ENCODE measurements at regions not wholly inside any gene's neighbourhood (a gene's known extent, or its start where the extent isn't known, plus 50 kb on each side); places are given as distances from the start of the nearest gene placed in this dataset.

DNA sequence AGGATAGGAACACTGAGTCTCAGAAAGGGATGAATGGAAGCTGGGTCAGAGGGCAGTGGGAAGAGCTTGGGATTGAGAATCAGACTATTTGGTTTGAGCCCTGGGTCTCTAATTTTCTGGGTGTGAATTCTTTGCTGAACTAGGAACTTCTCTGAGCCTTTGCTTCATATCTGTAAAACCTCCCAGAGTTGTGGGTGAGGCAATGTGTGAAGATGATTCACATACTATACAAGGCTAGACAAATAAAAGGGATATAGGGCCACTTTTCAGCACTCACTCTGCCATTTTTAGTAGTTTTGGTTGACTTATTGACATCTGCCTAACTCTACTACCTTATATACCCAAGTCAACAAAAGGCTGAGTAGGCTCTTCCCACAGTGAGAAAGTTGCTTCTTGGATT is 77.7 kb upstream of the JUN start:
- Histone ChIP-seq H3K36me3 (ENCODE audit: control insufficient read depth, insufficient read depth, low read length) (no peaks in the 10 kb centered on the region), H3K4me1 (ENCODE audit: control insufficient read depth, insufficient read depth, low read length) (peaks cover 3% of the 10 kb centered on the region), H3K27me3 (ENCODE audit: control insufficient read depth, insufficient read depth, low read length) (no peaks in the 10 kb centered on the region), H3K9me3 (ENCODE audit: control insufficient read depth, insufficient read depth, low read length) (no peaks in the 10 kb centered on the region), H3K4me3 (ENCODE audit: low read depth, low read length) (no peak overlapping the region), H3K27ac (ENCODE audit: low read depth, low read length) (no peak overlapping the region)
- no peak for DNase-seq (ENCODE audit: low read depth in 4 of 6, low spot score in 6 of 6)

DNA sequence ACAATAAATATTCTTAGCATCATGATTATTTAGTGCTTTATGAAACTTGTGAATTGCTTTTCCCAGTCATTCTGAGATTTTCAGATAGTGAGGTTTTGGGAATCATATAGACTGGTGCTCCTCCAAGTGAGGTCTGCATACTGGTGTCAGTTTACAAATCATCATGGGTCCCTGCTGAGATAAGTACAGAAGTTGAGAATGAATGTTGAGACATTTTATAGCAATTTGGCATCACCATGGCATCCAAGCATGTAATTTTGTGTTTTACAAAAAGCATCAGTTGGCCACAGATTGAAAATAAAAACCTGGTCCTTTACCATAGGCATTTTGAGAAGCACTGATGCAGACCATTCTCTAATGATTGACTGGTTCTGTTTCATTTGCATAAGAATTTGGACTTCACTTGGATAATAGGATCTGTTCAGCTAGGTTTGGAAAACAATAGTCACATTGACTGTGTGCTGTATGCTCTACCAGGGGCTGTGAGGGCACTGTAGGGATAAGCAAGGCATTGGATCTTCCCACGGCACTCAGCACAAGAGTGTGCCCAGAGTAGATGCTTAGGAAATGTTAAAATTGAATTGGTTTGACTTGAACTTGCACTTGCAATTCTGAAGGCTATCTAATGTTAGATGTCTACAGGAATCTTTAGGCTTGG is 79.0 kb upstream of the JUN start:
- WGBS (ENCODE audit: insufficient coverage), result 78% methylated on average over 1 of the region's 1 CpG

DNA sequence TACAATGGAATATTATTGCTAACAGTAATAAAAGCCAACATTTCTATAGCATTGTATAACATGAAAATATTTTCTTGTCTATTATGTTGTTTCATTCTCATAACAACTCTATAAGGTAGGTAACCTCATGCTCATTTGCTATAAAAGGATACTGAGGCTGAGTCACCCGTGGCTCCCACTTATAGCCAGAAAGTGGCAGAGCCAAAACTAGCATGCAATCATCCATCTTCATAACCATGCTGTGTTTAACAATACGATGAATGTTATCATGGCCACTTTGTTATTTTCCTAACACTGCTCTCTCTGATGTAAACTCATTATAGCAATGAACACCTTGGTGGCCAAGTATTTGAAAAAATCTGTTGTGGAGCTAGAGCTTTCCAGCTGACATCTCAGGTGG is 80.8 kb upstream of the JUN start:
- Histone ChIP-seq H3K36me3 (ENCODE audit: control insufficient read depth, insufficient read depth, low read length) (no peaks in the 10 kb centered on the region), H3K27me3 (ENCODE audit: control insufficient read depth, insufficient read depth, low read length) (no peaks in the 10 kb centered on the region), H3K27ac (ENCODE audit: low read depth, low read length) (no peak overlapping the region), H3K9me3 (ENCODE audit: control insufficient read depth, insufficient read depth, low read length) (no peaks in the 10 kb centered on the region), H3K4me3 (ENCODE audit: low read depth, low read length) (no peak overlapping the region), H3K4me1 (ENCODE audit: control insufficient read depth, insufficient read depth, low read length) (no peaks in the 10 kb centered on the region)
- WGBS (ENCODE audit: insufficient coverage), result 100% methylated on average over 1 of the region's 2 CpGs
- DNase-seq (ENCODE audit: low read depth in 4 of 6, low spot score in 6 of 6), result peak in 1 of 6 donors; percentile 22

More for the DNA sequence above, 79.0 kb upstream of the JUN start:
- Histone ChIP-seq H3K9me3 (ENCODE audit: control insufficient read depth, insufficient read depth, low read length) (no peaks in the 10 kb centered on the region), H3K4me1 (ENCODE audit: control insufficient read depth, insufficient read depth, low read length) (peaks cover 3% of the 10 kb centered on the region), H3K4me3 (ENCODE audit: low read depth, low read length) (no peak overlapping the region), H3K27ac (ENCODE audit: low read depth, low read length) (no peak overlapping the region), H3K36me3 (ENCODE audit: control insufficient read depth, insufficient read depth, low read length) (no peaks in the 10 kb centered on the region), H3K27me3 (ENCODE audit: control insufficient read depth, insufficient read depth, low read length) (no peaks in the 10 kb centered on the region)
- DNase-seq (ENCODE audit: low read depth in 4 of 6, low spot score in 6 of 6), result peak in 1 of 6 donors; percentile 24

DNA sequence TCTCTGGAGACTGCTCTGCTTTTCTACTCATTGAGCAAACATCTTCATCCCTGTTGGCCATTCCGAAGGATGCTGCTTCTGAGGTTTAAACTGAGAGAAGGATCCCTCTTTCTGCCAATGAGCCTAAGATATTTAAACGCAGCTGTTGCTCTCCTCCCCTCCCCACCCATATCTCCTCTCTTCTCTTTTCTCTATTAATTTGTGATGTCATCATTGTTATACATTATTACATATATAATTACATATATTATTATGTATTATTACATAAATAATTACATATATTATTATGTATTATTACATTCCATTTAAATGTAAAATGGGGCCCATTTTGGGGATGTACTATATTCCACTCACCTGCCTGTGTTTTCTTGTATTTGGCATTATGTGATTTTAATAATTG is 82.7 kb upstream of the JUN start:
- H3K9me3 ChIP-seq (ENCODE audit: control insufficient read depth, insufficient read depth, low read length), result no peaks in the 10 kb centered on the region
- no peaks in the 10 kb centered on the region for H3K27me3 ChIP-seq (ENCODE audit: control insufficient read depth, insufficient read depth, low read length)
- WGBS (ENCODE audit: insufficient coverage), result 100% methylated on average over 1 of the region's 2 CpGs

DNA sequence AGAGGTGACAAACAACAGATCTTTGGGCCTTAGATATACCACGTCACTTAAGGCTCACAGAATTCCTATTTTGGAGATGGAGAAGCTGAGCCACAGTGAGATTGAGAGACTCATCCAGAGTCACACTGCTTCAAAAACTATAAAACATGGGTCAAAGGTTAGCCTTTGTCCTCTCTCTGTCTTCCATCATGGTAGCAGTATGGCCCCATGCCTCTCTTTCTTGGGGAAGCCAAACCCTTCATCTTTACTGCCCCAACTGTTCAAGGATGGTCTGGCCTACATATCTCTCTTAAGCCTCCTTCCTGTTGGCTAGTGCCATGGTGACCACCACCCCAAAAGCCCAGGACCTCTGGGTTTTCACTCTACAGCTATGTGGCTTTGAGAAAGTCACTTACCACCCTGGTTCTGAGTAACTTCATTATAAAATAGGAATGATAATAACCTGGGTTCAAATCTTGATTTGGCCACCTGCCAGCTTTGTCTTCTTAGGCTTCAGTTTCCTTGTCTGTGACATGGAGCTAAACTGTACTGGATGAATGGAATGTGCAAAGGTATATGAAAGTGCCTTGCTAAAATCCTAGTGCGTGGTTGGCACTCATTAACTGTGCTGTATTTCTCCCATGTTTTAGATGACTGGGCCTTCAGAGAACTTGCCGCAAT is 85.9 kb upstream of the JUN start:
- H3K4me3 ChIP-seq (ENCODE audit: low read depth, low read length), result no peak overlapping the region

More for the DNA sequence above, 82.7 kb upstream of the JUN start:
- Histone ChIP-seq H3K36me3 (ENCODE audit: control insufficient read depth, insufficient read depth, low read length) (no peaks in the 10 kb centered on the region), H3K27ac (ENCODE audit: low read depth, low read length) (no peak overlapping the region), H3K4me1 (ENCODE audit: control insufficient read depth, insufficient read depth, low read length) (peaks cover 5% of the 10 kb centered on the region), H3K4me3 (ENCODE audit: low read depth, low read length) (no peak overlapping the region)
- DNase-seq (ENCODE audit: low read depth in 4 of 6, low spot score in 6 of 6), result no peak

DNA sequence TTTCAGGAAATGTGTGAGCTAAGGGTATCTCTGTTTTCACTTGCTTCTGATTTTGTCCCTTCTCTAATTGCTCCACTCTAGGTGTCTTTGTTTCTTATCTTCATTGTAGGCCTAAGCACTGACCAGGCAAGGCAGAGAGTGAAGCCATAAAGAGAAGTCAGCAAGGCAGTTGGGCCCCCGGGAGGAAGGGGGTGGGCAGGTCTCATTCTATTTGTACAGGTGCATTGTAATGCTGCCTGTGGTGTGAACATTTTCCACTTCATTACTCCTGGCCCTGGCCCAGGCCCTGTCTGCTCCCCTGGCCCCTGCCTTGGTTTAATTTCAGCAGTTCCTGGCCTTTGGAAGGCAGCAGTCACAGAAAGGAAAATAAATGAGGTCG is 86.4 kb upstream of the JUN start:
- no peak overlapping the region for H3K4me3 ChIP-seq (ENCODE audit: low read depth, low read length)
- WGBS (ENCODE audit: insufficient coverage), result 20% methylated on average over 1 of the region's 2 CpGs
- H3K27ac ChIP-seq (ENCODE audit: low read depth, low read length), result no peak overlapping the region
- H3K9me3 ChIP-seq (ENCODE audit: control insufficient read depth, insufficient read depth, low read length), result no peaks in the 10 kb centered on the region
- DNase-seq (ENCODE audit: low read depth in 4 of 6, low spot score in 6 of 6), result peak in 2 of 6 donors; percentile 28 to 66
- no peaks in the 10 kb centered on the region for H3K27me3 ChIP-seq (ENCODE audit: control insufficient read depth, insufficient read depth, low read length)
- peaks cover 25% of the 10 kb centered on the region for H3K4me1 ChIP-seq (ENCODE audit: control insufficient read depth, insufficient read depth, low read length)
- H3K36me3 ChIP-seq (ENCODE audit: control insufficient read depth, insufficient read depth, low read length), result no peaks in the 10 kb centered on the region

More for the DNA sequence above, 85.9 kb upstream of the JUN start:
- no peak for DNase-seq (ENCODE audit: low read depth in 4 of 6, low spot score in 6 of 6)
- Histone ChIP-seq H3K4me1 (ENCODE audit: control insufficient read depth, insufficient read depth, low read length) (peaks cover 20% of the 10 kb centered on the region), H3K36me3 (ENCODE audit: control insufficient read depth, insufficient read depth, low read length) (no peaks in the 10 kb centered on the region), H3K27ac (ENCODE audit: low read depth, low read length) (no peak overlapping the region), H3K27me3 (ENCODE audit: control insufficient read depth, insufficient read depth, low read length) (no peaks in the 10 kb centered on the region), H3K9me3 (ENCODE audit: control insufficient read depth, insufficient read depth, low read length) (no peaks in the 10 kb centered on the region)
- 93% methylated on average over 3 of the region's 3 CpGs for WGBS (ENCODE audit: insufficient coverage)

DNA sequence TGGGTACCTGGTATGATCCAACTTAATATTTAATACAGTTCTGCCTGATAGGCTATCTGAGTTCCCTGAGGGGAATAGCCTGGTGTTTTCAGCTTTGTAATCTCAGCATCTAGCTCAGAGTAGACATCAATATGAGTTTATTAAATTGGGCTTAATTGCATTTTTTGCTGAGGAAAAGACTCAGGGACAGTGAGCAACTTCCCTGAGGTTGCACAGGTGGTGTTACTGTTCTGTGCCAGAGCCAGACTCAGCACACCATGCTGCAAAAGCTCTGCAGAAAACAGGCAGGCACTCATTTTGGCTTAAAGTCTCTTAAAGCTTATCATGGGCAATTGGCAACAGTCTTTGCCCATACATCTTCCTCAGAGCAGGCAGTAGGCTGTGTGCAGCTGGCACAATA is 90.5 kb upstream of the JUN start:
- Histone ChIP-seq H3K9me3 (ENCODE audit: control insufficient read depth, insufficient read depth, low read length) (peaks cover 2% of the 10 kb centered on the region), H3K4me1 (ENCODE audit: control insufficient read depth, insufficient read depth, low read length) (peaks cover 25% of the 10 kb centered on the region), H3K36me3 (ENCODE audit: control insufficient read depth, insufficient read depth, low read length) (no peaks in the 10 kb centered on the region), H3K27me3 (ENCODE audit: control insufficient read depth, insufficient read depth, low read length) (no peaks in the 10 kb centered on the region), H3K4me3 (ENCODE audit: low read depth, low read length) (no peak overlapping the region), H3K27ac (ENCODE audit: low read depth, low read length) (peak overlapping the region; percentile 90)
- peak in 1 of 6 donors; percentile 88 for DNase-seq (ENCODE audit: low read depth in 4 of 6, low spot score in 6 of 6)

DNA sequence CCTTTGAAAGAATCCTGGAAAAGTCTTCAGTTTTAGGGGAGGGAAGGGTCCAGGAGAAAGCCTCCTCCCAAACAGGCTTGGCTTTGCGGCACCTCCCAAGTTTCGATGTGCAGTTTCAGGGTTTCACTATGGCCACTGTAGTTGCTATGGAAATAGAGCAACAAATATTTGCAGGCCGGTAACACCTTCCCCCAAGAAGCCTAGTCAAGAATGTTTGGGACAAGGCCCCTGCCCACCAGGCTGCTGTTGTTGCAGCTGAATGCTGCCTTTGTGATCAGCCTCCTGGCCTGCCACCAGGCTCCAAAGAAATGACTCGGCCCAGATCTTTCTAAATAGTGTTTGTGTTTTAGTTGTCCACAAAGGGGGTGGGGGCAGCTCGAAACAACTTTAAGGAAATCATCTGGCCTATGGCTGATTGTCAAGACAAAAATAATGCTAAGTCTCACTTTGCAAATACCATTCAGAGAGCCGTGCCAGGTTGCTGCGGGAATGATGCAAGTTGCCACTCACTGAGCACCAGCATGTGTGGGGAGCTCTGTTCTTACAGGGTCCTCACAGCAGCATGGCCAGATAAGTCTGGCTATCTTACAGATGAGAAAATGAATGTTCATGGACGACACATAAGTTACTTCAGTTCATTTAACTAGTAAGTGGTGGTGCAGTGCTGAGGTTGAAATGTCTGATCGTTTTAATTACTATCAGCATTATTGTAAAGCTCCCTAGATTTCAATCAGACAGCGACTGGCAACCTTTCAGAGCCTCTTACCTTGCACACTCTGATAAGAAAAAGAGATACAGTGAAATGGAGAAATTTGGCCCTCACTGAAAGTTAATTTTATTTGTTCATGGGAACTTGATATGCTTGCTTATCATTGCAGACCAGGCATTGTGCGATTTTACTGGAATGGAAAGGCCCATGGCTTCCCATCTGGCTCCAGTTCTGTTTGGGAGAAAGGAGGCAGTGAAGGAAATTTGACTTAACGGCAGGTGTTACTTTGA is 91.2 kb upstream of the JUN start:
- peaks cover 25% of the 10 kb centered on the region for H3K4me1 ChIP-seq (ENCODE audit: control insufficient read depth, insufficient read depth, low read length)

DNA sequence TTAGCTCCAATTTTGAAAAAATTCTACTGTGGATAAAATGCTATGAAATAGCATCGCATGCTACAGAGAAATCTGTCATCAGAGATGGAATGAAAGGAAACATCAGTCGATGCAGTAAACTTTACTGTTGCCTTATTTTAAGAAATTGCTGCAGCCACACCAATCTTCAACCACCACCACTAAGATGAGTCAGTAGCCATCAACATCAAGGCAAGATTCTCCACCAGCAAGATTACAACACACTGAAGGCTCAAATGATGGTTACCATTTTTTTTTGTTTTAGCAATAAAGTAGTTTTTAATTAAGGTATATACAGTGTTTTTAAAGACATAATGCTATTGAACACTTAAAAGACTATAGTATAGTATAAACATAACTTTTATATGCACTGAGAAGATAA is 95.6 kb upstream of the JUN start:
- DNase-seq (ENCODE audit: low read depth in 4 of 6, low spot score in 6 of 6), result no peak
- Histone ChIP-seq H3K36me3 (ENCODE audit: control insufficient read depth, insufficient read depth, low read length) (no peaks in the 10 kb centered on the region), H3K9me3 (ENCODE audit: control insufficient read depth, insufficient read depth, low read length) (peaks cover 2% of the 10 kb centered on the region), H3K4me1 (ENCODE audit: control insufficient read depth, insufficient read depth, low read length) (peaks cover 16% of the 10 kb centered on the region), H3K27me3 (ENCODE audit: control insufficient read depth, insufficient read depth, low read length) (no peaks in the 10 kb centered on the region), H3K27ac (ENCODE audit: low read depth, low read length) (no peak overlapping the region), H3K4me3 (ENCODE audit: low read depth, low read length) (no peak overlapping the region)
- no CpG with 5 or more reads among the region's 2 CpGs for WGBS (ENCODE audit: insufficient coverage)

More for the DNA sequence above, 91.2 kb upstream of the JUN start:
- H3K9me3 ChIP-seq (ENCODE audit: control insufficient read depth, insufficient read depth, low read length), result peaks cover 2% of the 10 kb centered on the region
- peak overlapping the region; percentile 90 for H3K27ac ChIP-seq (ENCODE audit: low read depth, low read length)
- WGBS (ENCODE audit: insufficient coverage), result 25% methylated on average over 9 of the region's 12 CpGs
- no peaks in the 10 kb centered on the region for H3K36me3 ChIP-seq (ENCODE audit: control insufficient read depth, insufficient read depth, low read length)
- H3K27me3 ChIP-seq (ENCODE audit: control insufficient read depth, insufficient read depth, low read length), result no peaks in the 10 kb centered on the region
- DNase-seq (ENCODE audit: low read depth in 4 of 6, low spot score in 6 of 6), result peak; percentile 60 to 92 (median 70)
- H3K4me3 ChIP-seq (ENCODE audit: low read depth, low read length), result no peak overlapping the region
